H1 (cell line): ENCODE measurements at regions not wholly inside any gene's neighbourhood (a gene's known extent, or its start where the extent isn't known, plus 50 kb on each side); places are given as distances from the start of the nearest gene placed in this dataset.

Experiments
- CTCF ChIA-PET: fragments of 300-600 bp; sonication (Branson Sonifier 250); formaldehyde crosslinking; loops from one replicate; lab custom pipeline; 2021; ENCODE audit not compliant: partially characterized antibody; lab: Charles Lee
- POLR2A ChIA-PET: fragments of 300-600 bp; sonication (Branson Sonifier 250); formaldehyde crosslinking; loops from one replicate; lab custom pipeline; 2021; ENCODE audit warnings: inconsistent platforms; ENCODE audit not compliant: partially characterized antibody; lab: Charles Lee
- DNase-seq, 2 experiments: peaks; one replicate each; pipeline versions ENCODE4 v3.0.0 to v3.0.0-alpha.2; 2010 to 2022; ENCODE audit warnings: low spot score in 2 of 2, low read depth in 1 of 2, mixed read lengths in 1 of 2
- FAIRE-seq: peaks from 2 replicates; lab custom pipeline; 2011; peaks lifted over from hg19 to GRCh38; lab: Jason Lieb, UNC
- H2AFZ ChIP-seq: 2 replicates; pipeline ENCODE4 v1.8.1; 2012; ENCODE audit warnings: low read length, inconsistent platforms
- H2AK5ac ChIP-seq: 2 replicates; pipeline ENCODE4 v1.6.1; 2013; ENCODE audit warnings: low read depth, low read length
- H2BK120ac ChIP-seq: replicated peaks from 2 replicates; pipeline ENCODE3; 2013; ENCODE audit warnings: low read depth, low read length, inconsistent platforms
- H2BK12ac ChIP-seq: 2 replicates; pipeline ENCODE4 v1.6.1; 2013; ENCODE audit warnings: low read depth, low read length
- H2BK15ac ChIP-seq: 2 replicates; pipeline ENCODE4 v1.6.1; 2013; ENCODE audit warnings: low read length
- H2BK20ac ChIP-seq: 2 replicates; pipeline ENCODE4 v1.6.1; 2013; ENCODE audit warnings: low read length
- H2BK5ac ChIP-seq: 2 replicates; pipeline ENCODE4 v1.6.1; 2013; ENCODE audit warnings: low read depth, low read length
- H3K14ac ChIP-seq: 2 replicates; pipeline ENCODE4 v1.6.1; 2013; ENCODE audit warnings: inconsistent platforms; ENCODE audit not compliant: insufficient read length
- H3K18ac ChIP-seq: 2 replicates; pipeline ENCODE4 v1.6.1; 2013; ENCODE audit warnings: low read length; ENCODE audit errors: extremely low read depth
- H3K23ac ChIP-seq: 2 replicates; pipeline ENCODE4 v1.6.1; 2013; ENCODE audit warnings: inconsistent platforms; ENCODE audit not compliant: insufficient read length
- H3K23me2 ChIP-seq: 2 replicates; pipeline ENCODE4 v1.6.1; 2013; ENCODE audit warnings: low read depth, low read length
- H3K27ac ChIP-seq: 2 replicates; pipeline ENCODE4 v1.6.1; 2011; ENCODE audit warnings: low read depth, low read length, inconsistent platforms
- H3K27me3 ChIP-seq, 4 experiments: replicated peaks in 1 of 4; 1 replicate in 1 of 4; 2 replicates in 3 of 4; pipeline versions ENCODE4 v1.6.1 to v1.8.1; 2011 to 2013; ENCODE audit warnings: low read length in 3 of 4, mild to moderate bottlenecking in 3 of 4, inconsistent platforms in 2 of 4, mixed read lengths in 2 of 4, moderate library complexity in 1 of 4; ENCODE audit not compliant: control insufficient read depth in 3 of 4, insufficient read depth in 3 of 4; ENCODE audit errors: extremely low read depth in 1 of 4
- H3K36me3 ChIP-seq, 4 experiments: 2 replicates each; pipeline versions ENCODE4 v1.6.1 to v1.8.1; 2011 to 2013; ENCODE audit warnings: mild to moderate bottlenecking in 4 of 4, low read length in 3 of 4, moderate library complexity in 2 of 4, control low read depth in 1 of 4, inconsistent platforms in 1 of 4; ENCODE audit not compliant: insufficient read depth in 4 of 4, control insufficient read depth in 2 of 4
- H3K4ac ChIP-seq: replicated peaks from 2 replicates; pipeline ENCODE3; 2013; ENCODE audit warnings: low read length, low read depth, mixed read lengths, inconsistent platforms; ENCODE audit not compliant: insufficient read length
- H3K4me1 ChIP-seq, 4 experiments: replicated peaks in 1 of 4; 1 replicate in 1 of 4; 2 replicates in 3 of 4; pipeline versions ENCODE4 v1.6.1 to v1.8.1; 2011 to 2013; ENCODE audit warnings: low read length in 3 of 4, inconsistent platforms in 2 of 4, mixed read lengths in 1 of 4; ENCODE audit not compliant: insufficient read depth in 4 of 4, control insufficient read depth in 3 of 4
- H3K4me2 ChIP-seq, 2 experiments: 2 replicates each; pipeline versions ENCODE4 v1.6.1 to v1.8.1; 2011 to 2013; ENCODE audit warnings: low read depth in 2 of 2, low read length in 2 of 2, control low read depth in 1 of 2, inconsistent platforms in 1 of 2, mild to moderate bottlenecking in 1 of 2; ENCODE audit not compliant: insufficient read depth in 1 of 2
- H3K4me3 ChIP-seq, 4 experiments: fragments of 200-600, 300-600 bp in 1 of 4; sonication (generic), shearing (Covaris generic), sonication (Bioruptor Twin) in 1 of 4; 2 replicates each; pipeline versions ENCODE4 v1.5.1 to v1.8.1; 2011 to 2016; ENCODE audit warnings: low read length in 4 of 4, low read depth in 3 of 4, control low read depth in 2 of 4, inconsistent platforms in 2 of 4, mild to moderate bottlenecking in 2 of 4, mixed read lengths in 1 of 4, moderate library complexity in 1 of 4; ENCODE audit not compliant: insufficient read depth in 2 of 4; ENCODE audit errors: extremely low read depth in 1 of 4
- H3K56ac ChIP-seq: replicated peaks from 2 replicates; pipeline ENCODE3; 2013; ENCODE audit warnings: low read depth, mild to moderate bottlenecking, mixed read lengths, low read length, inconsistent platforms; ENCODE audit not compliant: insufficient read length
- H3K79me1 ChIP-seq: 2 replicates; pipeline ENCODE4 v1.6.1; 2013; ENCODE audit warnings: low read depth, low read length, control low read depth
- H3K79me2 ChIP-seq, 2 experiments: 2 replicates each; pipeline versions ENCODE4 v1.6.1 to v1.8.1; 2012 to 2013; ENCODE audit warnings: low read length in 2 of 2, mild to moderate bottlenecking in 2 of 2, inconsistent platforms in 1 of 2; ENCODE audit not compliant: insufficient read depth in 2 of 2, control insufficient read depth in 1 of 2
- H3K9ac ChIP-seq, 4 experiments: replicated peaks in 1 of 4; 1 replicate in 1 of 4; 2 replicates in 3 of 4; pipeline versions ENCODE4 v1.6.1 to v1.8.1; 2011 to 2013; ENCODE audit warnings: low read depth in 3 of 4, low read length in 3 of 4, control low read depth in 2 of 4, mild to moderate bottlenecking in 2 of 4, moderate library complexity in 2 of 4, inconsistent platforms in 1 of 4; ENCODE audit errors: extremely low read depth in 1 of 4
- H3K9me3 ChIP-seq, 2 experiments: 2 replicates each; pipeline versions ENCODE4 v1.6.1 to v1.8.1; 2012 to 2013; ENCODE audit warnings: mild to moderate bottlenecking in 2 of 2, moderate library complexity in 2 of 2, control low read depth in 1 of 2, inconsistent platforms in 1 of 2, low read depth in 1 of 2, low read length in 1 of 2, mixed read lengths in 1 of 2; ENCODE audit not compliant: insufficient read depth in 2 of 2
- H4K20me1 ChIP-seq, 2 experiments: replicated peaks in 1 of 2; 2 replicates each; pipeline versions ENCODE3 to v1.8.1; 2011 to 2013; ENCODE audit warnings: inconsistent platforms in 2 of 2, low read length in 2 of 2, mild to moderate bottlenecking in 1 of 2; ENCODE audit not compliant: insufficient read depth in 2 of 2, control insufficient read depth in 1 of 2
- H4K5ac ChIP-seq: 2 replicates; pipeline ENCODE4 v1.6.1; 2013; ENCODE audit warnings: low read length, low read depth, mixed read lengths, inconsistent platforms; ENCODE audit not compliant: insufficient read length
- H4K8ac ChIP-seq: 2 replicates; pipeline ENCODE4 v1.8.0; 2013; ENCODE audit warnings: mild to moderate bottlenecking, moderate library complexity, low read length, inconsistent platforms; ENCODE audit not compliant: insufficient read depth; ENCODE audit errors: extremely low read depth
- H4K91ac ChIP-seq: replicated peaks from 2 replicates; pipeline ENCODE3; 2013; ENCODE audit warnings: low read length, mixed read lengths, inconsistent platforms; ENCODE audit not compliant: insufficient read length
- ATF2 ChIP-seq: IDR thresholded peaks from 2 replicates; pipeline ENCODE4 v1.6.1; 2012; ENCODE audit warnings: low read length, inconsistent platforms
- CREB1 ChIP-seq: IDR thresholded peaks from 2 replicates; pipeline ENCODE4 v1.6.1; 2012; ENCODE audit warnings: inconsistent platforms
- KDM4A ChIP-seq: IDR thresholded peaks from one replicate; pipeline ENCODE4 v1.7.1; 2012; ENCODE audit warnings: low read depth, mild to moderate bottlenecking, moderate library complexity, low read length, inconsistent platforms; ENCODE audit not compliant: severe bottlenecking
- MAX ChIP-seq: IDR thresholded peaks from 2 replicates; pipeline ENCODE4 v1.6.1; 2012; ENCODE audit warnings: inconsistent platforms
- NANOG ChIP-seq: IDR thresholded peaks from 2 replicates; pipeline ENCODE4 v1.6.1; 2011; ENCODE audit warnings: low read length, low read depth, mild to moderate bottlenecking, inconsistent platforms; ENCODE audit not compliant: insufficient read depth, poor library complexity, severe bottlenecking
- PHF8 ChIP-seq: fragments of 200-600 bp; sonication (generic); conservative IDR thresholded peaks from 2 replicates; pipeline ENCODE4 v1.7.1; 2012; ENCODE audit warnings: low read depth, mild to moderate bottlenecking, inconsistent platforms, low read length, moderate library complexity
- RBBP5 ChIP-seq: IDR thresholded peaks from 2 replicates; pipeline ENCODE4 v1.7.1; 2012; ENCODE audit warnings: low read depth, mild to moderate bottlenecking, inconsistent platforms, low read length, moderate library complexity, borderline replicate concordance
- SIN3A ChIP-seq, 2 experiments: IDR thresholded peaks in 1 of 2; conservative IDR thresholded peaks in 1 of 2; 2 replicates each; pipeline ENCODE4 v1.6.1; 2011 to 2012; ENCODE audit warnings: low read length in 2 of 2, improper control_type of control experiment in 1 of 2, low read depth in 1 of 2, mild to moderate bottlenecking in 1 of 2
- TAF7 ChIP-seq: optimal IDR thresholded peaks from 2 replicates; pipeline ENCODE3; 2011; ENCODE audit warnings: low read depth, mild to moderate bottlenecking, inconsistent platforms, low read length, moderate library complexity, borderline replicate concordance
- WGBS, 2 experiments: shearing (Covaris generic) in 1 of 2; methylation state at CpG; one replicate each; pipeline versions ENCODE4 v1.1.6 to v1.1.7; 2013 to 2015; ENCODE audit warnings: low lambda C conversion rate in 2 of 2, mixed read lengths in 2 of 2, inconsistent platforms in 1 of 2, low coverage in 1 of 2, missing lambda C conversion rate in 1 of 2; ENCODE audit not compliant: insufficient replicate concordance in 2 of 2, insufficient coverage in 1 of 2, insufficient read length in 1 of 2; ENCODE audit errors: extremely low coverage in 1 of 2, missing lambda C conversion rate in 1 of 2; 5-methylcytosine and 5-hydroxymethylcytosine counted together

GRCh38 chr10:8296090-8296733 is 241.7 kb downstream of the GATA3 start:
- Histone ChIP-seq H3K79me1 (no peaks in the 10 kb centered on the region), H2AFZ (peak overlapping the region; percentile 77), H3K27me3 (peaks cover 0 to 9% (median 5%) of the 10 kb centered on the region in 4 experiments; a peak in 5 of 7 replicates), H3K23me2 (peaks cover 3% of the 10 kb centered on the region; the same call in 1 of the 2 replicates), H3K18ac (no peak overlapping the region; the same call in 1 of the 2 replicates), H4K8ac (no peak overlapping the region), H3K9ac (no peak overlapping the region), H3K27ac (no peak overlapping the region), H3K4ac (no peak overlapping the region), H3K79me2 (no peaks in the 10 kb centered on the region), H3K23ac (no peak overlapping the region), H2BK120ac (no peak overlapping the region), H4K5ac (no peak overlapping the region), H2AK5ac (peak overlapping the region; percentile 44; the same call in 1 of the 2 replicates), H2BK20ac (peak overlapping the region; percentile 24; the same call in 1 of the 2 replicates), H3K56ac (no peak overlapping the region), H2BK5ac (no peak overlapping the region; the same call in 1 of the 2 replicates), H3K9me3 (no peaks in the 10 kb centered on the region), H4K20me1 (no peaks in the 10 kb centered on the region), H3K36me3 (no peaks in the 10 kb centered on the region), H3K14ac (no peak overlapping the region), H3K4me2 (peak overlapping the region; percentile 38 to 64), H2BK12ac (peak overlapping the region; percentile 30; the same call in 1 of the 2 replicates), H3K4me1 (peaks cover 0 to 3% (median 0%) of the 10 kb centered on the region in 4 experiments; a peak in 3 of 7 replicates), H3K4me3 (peak overlapping the region; percentile 20 to 60 (median 33); a peak in 6 of 8 replicates), H2BK15ac (peak overlapping the region; percentile 50; the same call in 1 of the 2 replicates), H4K91ac (peak overlapping the region; percentile 0)
- FAIRE-seq (no peak), DNase-seq (peak in 1 of 2 experiments; percentile 54)
- WGBS, 2 experiments: 34% methylated on average over 21 of the region's 22 CpGs; no CpG with 5 or more reads in 1 of the 2 experiments
- ChIA-PET CTCF (no interaction called here), POLR2A (no interaction called here)
- 0 out of 2 replicates have a peak, but pooled peaks have one; percentile 23 for TF ChIP-seq PHF8
- TF ChIP-seq CREB1: no peak
- no peak for TF ChIP-seq TAF7
- TF ChIP-seq KDM4A: peak; percentile 30
- TF ChIP-seq ATF2: 0 out of 2 replicates have a peak, but pooled peaks have one; percentile 45
- no peak for TF ChIP-seq SIN3A (conservative IDR thresholded peaks at IDR 0.05 in 1 of 2, IDR thresholded peaks at IDR 0.05 in 1 of 2; ENCODE audit: low read depth in 1 of 2, low read length in 2 of 2)
- 0 out of 2 replicates have a peak, but pooled peaks have one; percentile 61 for TF ChIP-seq RBBP5
- TF ChIP-seq NANOG: no peak
- TF ChIP-seq MAX: peak; percentile 86
